ENCODE measurements at regions not wholly inside any gene's neighbourhood (a gene's known extent, or its start where the extent isn't known, plus 50 kb on each side); places are given as distances from the start of the nearest gene placed in this dataset.
"Not testable (repeated sequence)": the region's sequence is repeated elsewhere in the genome, so short reads cannot be mapped to it uniquely, and the experiment has no call there.

DNA sequence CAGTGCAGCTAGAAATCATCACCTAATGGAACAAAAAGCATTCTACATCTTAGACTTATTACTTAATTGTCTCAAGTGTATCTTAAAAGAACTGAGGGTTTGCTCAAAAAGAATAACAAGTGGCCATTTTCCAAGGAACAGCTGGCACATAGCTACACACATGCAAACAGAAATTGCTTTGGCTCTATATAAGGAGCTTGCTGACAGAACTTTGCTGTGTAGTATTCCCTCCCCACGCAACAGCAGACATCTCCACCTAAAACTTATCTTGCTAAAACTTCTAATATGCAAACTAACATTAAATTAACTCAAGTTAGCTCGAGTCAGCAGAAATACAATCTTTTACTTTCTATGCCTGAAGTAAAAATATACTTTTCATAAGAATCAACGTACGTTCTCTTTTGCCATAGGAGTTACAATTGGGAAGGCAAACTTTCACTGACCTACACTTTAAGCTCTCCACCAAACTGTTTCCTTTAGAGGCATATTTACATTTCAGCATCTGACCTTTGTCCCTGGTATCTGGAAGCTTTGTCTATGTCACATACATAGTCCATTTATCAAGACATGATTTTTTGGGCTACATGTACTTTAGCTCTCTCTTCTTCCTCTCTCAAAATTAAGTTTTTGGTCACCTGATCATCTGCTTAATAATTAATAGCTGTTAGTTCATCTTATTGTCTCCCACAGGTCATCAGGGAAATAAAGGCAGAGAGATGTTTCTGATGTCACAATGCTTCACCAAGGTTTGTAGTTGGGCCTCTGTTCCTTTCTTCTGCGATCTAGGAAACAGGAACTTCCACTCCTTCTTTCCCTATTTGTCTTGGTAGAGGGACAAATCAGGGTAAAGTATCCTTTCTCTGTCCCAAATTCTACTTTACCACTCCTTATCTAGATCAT lies 163.4 kb upstream of the AGTR1 start:
- H3K9me3 Mint-ChIP-seq, result no peaks in the 10 kb centered on the region
- H3K27ac Mint-ChIP-seq, result no peak overlapping the region
- H3K4me1 Mint-ChIP-seq (ENCODE audit: low read depth), result no peaks in the 10 kb centered on the region
- no peaks in the 10 kb centered on the region for H3K27me3 Mint-ChIP-seq (ENCODE audit: low read depth)
- H3K36me3 Mint-ChIP-seq (ENCODE audit: low read depth), result no peaks in the 10 kb centered on the region
- no peak overlapping the region for H3K4me3 Mint-ChIP-seq

DNA sequence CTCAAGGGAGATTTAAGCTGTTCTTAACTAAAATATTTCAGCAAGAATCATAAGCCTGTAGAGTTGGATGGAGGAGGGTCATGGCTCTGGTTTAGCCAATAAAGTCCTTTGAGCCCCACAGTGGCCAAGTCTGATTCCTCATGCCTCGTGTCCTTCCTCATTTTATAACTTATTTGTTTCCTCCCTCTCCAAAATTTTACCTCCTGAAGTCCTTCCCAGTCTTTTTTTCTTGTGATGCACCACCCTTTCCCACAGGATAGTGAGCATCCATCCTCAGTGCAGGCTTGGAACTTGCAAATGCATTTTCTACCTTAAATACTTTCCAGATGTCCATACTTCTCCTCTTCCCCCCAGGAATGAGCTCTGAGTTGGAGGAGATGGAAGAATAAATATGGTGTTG lies 162.7 kb upstream of the AGTR1 start:
- Mint-ChIP-seq H3K36me3 (ENCODE audit: low read depth) (no peaks in the 10 kb centered on the region), H3K27ac (no peak overlapping the region), H3K4me1 (ENCODE audit: low read depth) (no peaks in the 10 kb centered on the region), H3K9me3 (no peaks in the 10 kb centered on the region), H3K4me3 (no peak overlapping the region), H3K27me3 (ENCODE audit: low read depth) (no peaks in the 10 kb centered on the region)

- H3K9me3 Mint-ChIP-seq, result no peaks in the 10 kb centered on the region
- no peaks in the 10 kb centered on the region for H3K4me1 Mint-ChIP-seq (ENCODE audit: low read depth)
- H3K27me3 Mint-ChIP-seq (ENCODE audit: low read depth), result no peaks in the 10 kb centered on the region
- no peak overlapping the region for H3K4me3 Mint-ChIP-seq
- no peak overlapping the region for H3K27ac Mint-ChIP-seq
- H3K36me3 Mint-ChIP-seq (ENCODE audit: low read depth), result no peaks in the 10 kb centered on the region
Observed at GRCh38 chr3:148540266-148540665, 157.4 kb upstream of the AGTR1 start.

DNA sequence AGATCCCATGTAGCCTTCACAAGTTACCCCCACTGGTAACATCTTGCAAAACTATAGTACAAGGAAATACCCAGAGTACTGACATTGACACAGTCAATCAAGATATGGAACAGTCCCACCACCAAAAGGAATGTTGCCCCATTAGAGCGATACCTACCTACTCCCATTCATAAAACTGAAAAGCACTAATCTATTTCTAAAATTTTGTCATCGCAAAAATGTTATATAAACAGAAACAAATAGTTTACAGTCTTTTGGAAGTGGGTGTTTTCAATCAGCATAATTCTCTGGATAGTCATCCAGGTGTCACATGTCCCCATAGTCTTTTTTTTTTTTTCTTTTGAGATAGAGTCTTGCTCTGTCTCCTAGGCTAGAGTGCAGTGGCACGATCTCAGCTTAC lies 156.9 kb upstream of the AGTR1 start:
- no peaks in the 10 kb centered on the region for H3K36me3 Mint-ChIP-seq (ENCODE audit: low read depth)
- no peaks in the 10 kb centered on the region for H3K9me3 Mint-ChIP-seq
- H3K4me3 Mint-ChIP-seq, result no peak overlapping the region
- H3K27me3 Mint-ChIP-seq (ENCODE audit: low read depth), result no peaks in the 10 kb centered on the region
- H3K4me1 Mint-ChIP-seq (ENCODE audit: low read depth), result no peaks in the 10 kb centered on the region
- no peak overlapping the region for H3K27ac Mint-ChIP-seq

- H3K27ac Mint-ChIP-seq, result no peak overlapping the region
- peaks cover 3% of the 10 kb centered on the region for H3K9me3 Mint-ChIP-seq
- no peak overlapping the region for H3K4me3 Mint-ChIP-seq
- H3K4me1 Mint-ChIP-seq (ENCODE audit: low read depth), result no peaks in the 10 kb centered on the region
- no peaks in the 10 kb centered on the region for H3K27me3 Mint-ChIP-seq (ENCODE audit: low read depth)
- H3K36me3 Mint-ChIP-seq (ENCODE audit: low read depth), result no peaks in the 10 kb centered on the region
Observed at GRCh38 chr3:148546959-148547358, 150.7 kb upstream of the AGTR1 start.

GRCh38 chr3:148551767-148552260 lies 145.9 kb upstream of the AGTR1 start:
- Mint-ChIP-seq H3K36me3 (ENCODE audit: low read depth) (no peaks in the 10 kb centered on the region), H3K27ac (no peak overlapping the region), H3K4me3 (no peak overlapping the region), H3K27me3 (ENCODE audit: low read depth) (no peaks in the 10 kb centered on the region), H3K9me3 (peaks cover 3% of the 10 kb centered on the region), H3K4me1 (ENCODE audit: low read depth) (no peaks in the 10 kb centered on the region)

DNA sequence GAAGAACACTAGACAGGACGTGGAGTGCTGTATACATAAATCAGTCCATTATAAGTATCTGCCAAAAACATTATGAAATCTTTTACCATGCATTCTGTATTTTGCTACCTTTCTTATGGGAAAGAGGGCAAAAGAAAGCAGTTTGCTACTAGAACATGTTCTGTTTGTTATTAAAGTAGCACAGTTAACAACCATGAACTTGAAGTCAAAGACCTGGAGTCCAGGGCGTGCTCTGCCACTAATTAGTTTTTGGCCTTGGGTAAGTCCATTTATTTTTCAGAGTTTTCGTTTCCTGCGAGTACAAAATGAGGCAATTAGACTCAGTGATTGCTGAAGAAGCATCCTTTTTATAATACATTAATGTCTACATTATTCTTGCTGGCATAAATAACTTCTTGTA lies 143.3 kb upstream of the AGTR1 start:
- Mint-ChIP-seq H3K27me3 (ENCODE audit: low read depth) (no peaks in the 10 kb centered on the region), H3K9me3 (peaks cover 3% of the 10 kb centered on the region), H3K4me3 (no peak overlapping the region), H3K4me1 (ENCODE audit: low read depth) (no peaks in the 10 kb centered on the region), H3K27ac (no peak overlapping the region), H3K36me3 (ENCODE audit: low read depth) (no peaks in the 10 kb centered on the region)

GRCh38 chr3:148556664-148557063 lies 141.0 kb upstream of the AGTR1 start:
- H3K4me1 Mint-ChIP-seq (ENCODE audit: low read depth), result no peaks in the 10 kb centered on the region
- no peaks in the 10 kb centered on the region for H3K27me3 Mint-ChIP-seq (ENCODE audit: low read depth)
- no peak overlapping the region for H3K27ac Mint-ChIP-seq
- no peak overlapping the region for H3K4me3 Mint-ChIP-seq
- no peaks in the 10 kb centered on the region for H3K36me3 Mint-ChIP-seq (ENCODE audit: low read depth)
- peaks cover 5% of the 10 kb centered on the region for H3K9me3 Mint-ChIP-seq

DNA sequence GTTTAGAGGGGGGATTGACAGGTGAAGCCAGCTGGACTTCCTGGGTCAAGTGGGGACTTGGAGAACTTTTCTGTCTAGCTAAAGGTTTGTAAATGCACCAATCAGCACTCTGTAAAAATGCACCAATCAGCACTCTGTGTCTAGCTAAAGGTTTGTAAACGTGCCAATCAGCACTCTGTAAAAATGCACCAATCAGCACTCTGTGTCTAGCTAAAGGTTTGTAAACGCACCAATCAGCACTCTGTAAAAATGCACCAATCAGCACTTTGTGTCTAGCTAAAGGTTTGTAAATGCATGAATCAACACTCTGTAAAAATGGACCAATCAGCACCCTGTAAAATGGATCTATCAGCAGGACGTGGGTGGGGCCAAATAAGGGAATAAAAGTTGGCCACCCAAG lies 120.1 kb upstream of the AGTR1 start:
- H3K9me3 Mint-ChIP-seq; H3K36me3 Mint-ChIP-seq (ENCODE audit: low read depth); H3K27me3 Mint-ChIP-seq (ENCODE audit: low read depth); H3K4me1 Mint-ChIP-seq (ENCODE audit: low read depth); H3K4me3 Mint-ChIP-seq; H3K27ac Mint-ChIP-seq: not testable (repeated sequence)

GRCh38 chr3:148582126-148582525 lies 115.6 kb upstream of the AGTR1 start:
- Mint-ChIP-seq H3K27ac (no peak overlapping the region), H3K9me3 (no peaks in the 10 kb centered on the region), H3K36me3 (ENCODE audit: low read depth) (no peaks in the 10 kb centered on the region), H3K4me1 (ENCODE audit: low read depth) (no peaks in the 10 kb centered on the region), H3K4me3 (no peak overlapping the region), H3K27me3 (ENCODE audit: low read depth) (no peaks in the 10 kb centered on the region)

GRCh38 chr3:148583793-148584192 lies 113.9 kb upstream of the AGTR1 start:
- no peaks in the 10 kb centered on the region for H3K4me1 Mint-ChIP-seq (ENCODE audit: low read depth)
- no peak overlapping the region for H3K27ac Mint-ChIP-seq
- H3K9me3 Mint-ChIP-seq, result no peaks in the 10 kb centered on the region
- H3K4me3 Mint-ChIP-seq, result no peak overlapping the region
- no peaks in the 10 kb centered on the region for H3K36me3 Mint-ChIP-seq (ENCODE audit: low read depth)
- no peaks in the 10 kb centered on the region for H3K27me3 Mint-ChIP-seq (ENCODE audit: low read depth)

GRCh38 chr3:148584438-148584837 lies 113.3 kb upstream of the AGTR1 start:
- Mint-ChIP-seq H3K4me1 (ENCODE audit: low read depth) (no peaks in the 10 kb centered on the region), H3K27me3 (ENCODE audit: low read depth) (no peaks in the 10 kb centered on the region), H3K36me3 (ENCODE audit: low read depth) (no peaks in the 10 kb centered on the region), H3K9me3 (no peaks in the 10 kb centered on the region), H3K27ac (no peak overlapping the region), H3K4me3 (no peak overlapping the region)

- Mint-ChIP-seq H3K4me1 (ENCODE audit: low read depth) (no peaks in the 10 kb centered on the region), H3K36me3 (ENCODE audit: low read depth) (no peaks in the 10 kb centered on the region), H3K9me3 (no peaks in the 10 kb centered on the region)
Observed at GRCh38 chr3:148585671-148586379, 111.9 kb upstream of the AGTR1 start.

GRCh38 chr3:148588291-148588690 lies 109.4 kb upstream of the AGTR1 start:
- no peaks in the 10 kb centered on the region for H3K36me3 Mint-ChIP-seq (ENCODE audit: low read depth)

More at GRCh38 chr3:148585671-148586379, 111.9 kb upstream of the AGTR1 start:
- Mint-ChIP-seq H3K27ac (no peak overlapping the region), H3K27me3 (ENCODE audit: low read depth) (no peaks in the 10 kb centered on the region), H3K4me3 (no peak overlapping the region)

DNA sequence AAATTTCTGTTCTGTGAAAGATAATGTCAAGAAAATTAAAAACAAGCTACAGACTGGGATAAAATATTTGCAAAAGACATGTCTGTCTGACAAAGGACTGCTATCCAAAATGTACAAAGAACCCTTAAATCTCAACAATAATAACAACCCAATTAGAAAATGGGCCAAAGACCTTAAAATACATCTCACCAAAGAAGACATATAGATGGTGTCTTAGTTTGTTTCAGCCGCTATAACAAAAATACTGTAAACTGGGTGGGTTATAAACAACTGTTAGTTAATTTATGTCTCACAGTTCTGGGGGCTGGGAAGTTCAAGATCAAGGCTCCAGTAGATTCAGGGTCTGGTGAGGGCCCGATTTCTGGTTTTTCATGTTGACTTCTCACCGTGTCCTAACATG lies 106.2 kb upstream of the AGTR1 start:
- no peaks in the 10 kb centered on the region for H3K27me3 Mint-ChIP-seq (ENCODE audit: low read depth)
- no peak overlapping the region for H3K27ac Mint-ChIP-seq
- no peak overlapping the region for H3K4me3 Mint-ChIP-seq
- H3K36me3 Mint-ChIP-seq (ENCODE audit: low read depth), result no peaks in the 10 kb centered on the region
- H3K4me1 Mint-ChIP-seq (ENCODE audit: low read depth), result no peaks in the 10 kb centered on the region
- H3K9me3 Mint-ChIP-seq, result no peaks in the 10 kb centered on the region

More at GRCh38 chr3:148588291-148588690, 109.4 kb upstream of the AGTR1 start:
- Mint-ChIP-seq H3K4me1 (ENCODE audit: low read depth) (no peaks in the 10 kb centered on the region), H3K27me3 (ENCODE audit: low read depth) (no peaks in the 10 kb centered on the region), H3K9me3 (no peaks in the 10 kb centered on the region), H3K4me3 (no peak overlapping the region), H3K27ac (no peak overlapping the region)

Measured in T-helper 1 cell treated with Interleukin-12 subunit alpha and Interleukin-12 subunit beta and Interleukin-4 antibody, amounts not matched to agents 30 μg/mL and 1 μg/mL, for 36 hours (primary cell).